Esophagus squamous epithelium (tissue), 5 donors: ENCODE measurements at regions not wholly inside any gene's neighbourhood (a gene's known extent, or its start where the extent isn't known, plus 50 kb on each side); places are given as distances from the start of the nearest gene placed in this dataset.
"Not testable (repeated sequence)": the region's sequence is repeated elsewhere in the genome, so short reads cannot be mapped to it uniquely, and the experiment has no call there.

ENCODE experiments used
- DNase-seq: peaks from one replicate; lab custom pipeline; 2025; lab: John Stamatoyannopoulos, UW
- H3K27ac ChIP-seq, 4 donors: fragments of 200-600 bp; sonication (generic); one replicate each; pipeline ENCODE4 v1.5.1; 2016 to 2019; ENCODE audit warnings: mild to moderate bottlenecking in 1 of 4
- H3K27me3 ChIP-seq, 4 donors: fragments of 200-600 bp; sonication (generic); 1 replicate in 3 of 4; 2 replicates in 1 of 4; pipeline versions ENCODE4 v1.5.1 to v1.6.0; 2017 to 2021; ENCODE audit warnings: antibody characterized with exemption in 1 of 4
- H3K36me3 ChIP-seq, 3 donors: fragments of 200-600 bp; sonication (generic); one replicate each; pipeline ENCODE4 v1.5.1; 2016 to 2019
- H3K4me1 ChIP-seq, 3 donors: fragments of 200-600 bp; sonication (generic); one replicate each; pipeline ENCODE4 v1.5.1; 2017 to 2019
- H3K4me3 ChIP-seq, 4 donors: fragments of 200-600 bp; sonication (generic); 1 replicate in 3 of 4; 2 replicates in 1 of 4; pipeline ENCODE4 v1.5.1; 2016 to 2019; ENCODE audit warnings: mild to moderate bottlenecking in 2 of 4, moderate library complexity in 1 of 4
- H3K9me3 ChIP-seq, 3 donors: fragments of 200-600 bp; sonication (generic); one replicate each; pipeline ENCODE4 v1.5.1; 2016 to 2019
- CTCF ChIP-seq, 6 experiments: fragments of 450-650 bp in 4 of 6; fragments of 200-600 bp in 2 of 6; sonication (generic) in 2 of 6; IDR thresholded peaks; one replicate each; pipeline ENCODE4 v1.5.1; 2016 to 2019; ENCODE audit warnings: antibody characterized with exemption in 6 of 6, mild to moderate bottlenecking in 4 of 6, moderate library complexity in 4 of 6
- POLR2A ChIP-seq, 4 donors: fragments of 450-650 bp; IDR thresholded peaks; one replicate each; pipeline ENCODE4 v1.6.1; 2017; ENCODE audit warnings: antibody characterized with exemption in 4 of 4, mild to moderate bottlenecking in 4 of 4, moderate library complexity in 3 of 4
- WGBS, 2 donors: methylation state at CpG; one replicate each; pipeline ENCODE4 v1.1.5; 2018; 5-methylcytosine and 5-hydroxymethylcytosine counted together
- intact Hi-C: fragments of 100-400 bp; cut with DNase I; formaldehyde crosslinking; loops from one replicate; pipeline ENCODE4 v1.15.0; 2022
- donor health status: DM: yes; HTN: yes; CAD: no.

- Histone ChIP-seq H3K27me3 (no peaks in the 10 kb centered on the region), H3K27ac (no peak overlapping the region), H3K9me3 (no peaks in the 10 kb centered on the region), H3K4me3 (no peak overlapping the region), H3K36me3 (no peaks in the 10 kb centered on the region), H3K4me1 (no peaks in the 10 kb centered on the region)
- DNase-seq, result no peak
- WGBS, 2 donors, result 87 to 88% methylated on average over 13 of the region's 13 CpGs
- intact Hi-C loops, result no loop called here
- TF ChIP-seq POLR2A (IDR thresholded peaks at IDR 0.05) (no peak), CTCF (IDR thresholded peaks at IDR 0.05) (no peak)
These were observed 671.0 kb upstream of the C16orf82 start for GRCh38 chr16:26395700-26396099.

- no peak for DNase-seq
- intact Hi-C loops, result no loop called here
- 37 to 51% methylated on average over 3 of the region's 3 CpGs for WGBS, 2 donors
- Histone ChIP-seq H3K4me1 (no peaks in the 10 kb centered on the region), H3K27ac (no peak overlapping the region), H3K9me3 (no peaks in the 10 kb centered on the region), H3K27me3 (no peaks in the 10 kb centered on the region), H3K4me3 (no peak overlapping the region), H3K36me3 (no peaks in the 10 kb centered on the region)
- TF ChIP-seq CTCF (IDR thresholded peaks at IDR 0.05) (no peak), POLR2A (IDR thresholded peaks at IDR 0.05) (no peak)
These were observed 670.1 kb upstream of the C16orf82 start for GRCh38 chr16:26396511-26397235.

- 54 to 56% methylated on average over 3 of the region's 3 CpGs for WGBS, 2 donors
- H3K4me3 ChIP-seq, result no peak overlapping the region
- TF ChIP-seq CTCF (IDR thresholded peaks at IDR 0.05) (no peak), POLR2A (IDR thresholded peaks at IDR 0.05) (no peak)
- no peak for DNase-seq
- H3K27ac ChIP-seq, result no peak overlapping the region
- intact Hi-C loops, result no loop called here
- H3K27me3 ChIP-seq, result no peaks in the 10 kb centered on the region
- H3K9me3 ChIP-seq, result no peaks in the 10 kb centered on the region
- no peaks in the 10 kb centered on the region for H3K36me3 ChIP-seq
- H3K4me1 ChIP-seq, result no peaks in the 10 kb centered on the region
These were observed 652.9 kb upstream of the C16orf82 start for GRCh38 chr16:26413780-26414179.

DNA sequence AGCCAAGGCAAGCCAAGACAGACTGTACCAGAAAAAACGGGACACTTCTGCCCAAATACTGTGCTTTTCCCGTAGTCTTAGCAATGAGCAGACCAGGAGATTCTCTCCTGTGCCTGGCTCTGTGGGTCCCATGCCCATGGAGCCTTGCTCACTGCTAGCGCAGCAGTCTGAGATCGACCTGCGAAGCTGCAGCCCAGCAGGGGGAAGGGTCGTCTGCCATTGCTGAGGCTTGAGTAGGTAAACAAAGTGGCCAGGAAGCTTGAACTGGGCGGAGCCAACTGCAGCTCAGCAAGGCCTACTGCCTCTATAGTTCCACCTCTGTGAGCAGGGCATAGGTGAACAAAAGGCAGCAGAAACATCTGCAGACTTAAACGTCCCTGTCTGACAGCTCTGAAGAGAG, 647.3 kb upstream of the C16orf82 start:
- H3K4me3 ChIP-seq, H3K36me3 ChIP-seq, H3K27me3 ChIP-seq, DNase-seq, intact Hi-C loops, H3K27ac ChIP-seq, H3K4me1 ChIP-seq, H3K9me3 ChIP-seq: not testable (repeated sequence)
- WGBS, 2 donors, result 47 to 100% methylated on average over 1 to 6 of the region's 8 CpGs

- no peaks in the 10 kb centered on the region for H3K36me3 ChIP-seq
- no peak overlapping the region for H3K27ac ChIP-seq
- no peak for DNase-seq
- intact Hi-C loops, result no loop called here
- no peak overlapping the region for H3K4me3 ChIP-seq
- no peaks in the 10 kb centered on the region for H3K4me1 ChIP-seq
- no peaks in the 10 kb centered on the region for H3K27me3 ChIP-seq
- TF ChIP-seq POLR2A (IDR thresholded peaks at IDR 0.05) (no peak), CTCF (IDR thresholded peaks at IDR 0.05) (no peak)
- H3K9me3 ChIP-seq, result no peaks in the 10 kb centered on the region
- 88 to 95% methylated on average over 2 of the region's 2 CpGs for WGBS, 2 donors
These were observed 636.1 kb upstream of the C16orf82 start for GRCh38 chr16:26430618-26431017.

- intact Hi-C loops, result no loop called here
- Histone ChIP-seq H3K27me3 (no peaks in the 10 kb centered on the region), H3K4me3 (no peak overlapping the region), H3K36me3 (no peaks in the 10 kb centered on the region), H3K9me3 (no peaks in the 10 kb centered on the region), H3K4me1 (no peaks in the 10 kb centered on the region), H3K27ac (no peak overlapping the region)
- DNase-seq, result no peak
- 42 to 66% methylated on average over 2 of the region's 2 CpGs for WGBS, 2 donors
- TF ChIP-seq CTCF (IDR thresholded peaks at IDR 0.05), result no peak
- TF ChIP-seq POLR2A (IDR thresholded peaks at IDR 0.05), result no peak
These were observed 632.9 kb upstream of the C16orf82 start for GRCh38 chr16:26433807-26434206.
